ENCODE measurements at regions not wholly inside any gene's neighbourhood (a gene's known extent, or its start where the extent isn't known, plus 50 kb on each side); places are given as distances from the start of the nearest gene placed in this dataset.

DNA sequence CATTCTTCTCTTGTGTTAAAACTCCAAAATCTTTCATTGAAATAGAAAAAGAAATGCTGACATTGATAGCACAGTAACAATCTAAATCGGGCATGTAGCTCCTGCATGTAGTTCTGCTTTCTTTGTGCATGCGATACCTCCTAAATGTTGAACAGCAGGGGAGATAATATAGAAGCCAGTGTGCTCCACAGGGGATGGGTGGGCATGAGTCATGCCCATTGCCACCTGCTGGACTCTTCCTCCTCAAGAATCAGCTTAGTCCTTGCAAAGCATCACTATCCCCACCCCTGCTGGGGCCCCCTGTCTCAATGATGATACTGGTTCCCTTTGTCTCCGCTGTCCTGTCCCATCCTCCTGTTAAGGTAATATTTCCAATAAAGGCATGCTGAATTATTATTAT is 203.0 kb downstream of the RWDD3 start:
- TF ChIP-seq CTCF (IDR thresholded peaks at IDR 0.05) (no peak), POLR2A (IDR thresholded peaks at IDR 0.05; ENCODE audit: low read depth) (no peak), POLR2AphosphoS5 (IDR thresholded peaks at IDR 0.05) (no peak)
